HG02571 (cell line): ENCODE measurements at regions not wholly inside any gene's neighbourhood (a gene's known extent, or its start where the extent isn't known, plus 50 kb on each side); places are given as distances from the start of the nearest gene placed in this dataset.

Experiments
- ATAC-seq: cut with Tn5 transposase; IDR thresholded peaks from one replicate; pipeline ENCODE4 v1.9.1; 2021; ENCODE audit warnings: mild to moderate bottlenecking, moderate library complexity; ENCODE audit not compliant: unreplicated experiment

DNA sequence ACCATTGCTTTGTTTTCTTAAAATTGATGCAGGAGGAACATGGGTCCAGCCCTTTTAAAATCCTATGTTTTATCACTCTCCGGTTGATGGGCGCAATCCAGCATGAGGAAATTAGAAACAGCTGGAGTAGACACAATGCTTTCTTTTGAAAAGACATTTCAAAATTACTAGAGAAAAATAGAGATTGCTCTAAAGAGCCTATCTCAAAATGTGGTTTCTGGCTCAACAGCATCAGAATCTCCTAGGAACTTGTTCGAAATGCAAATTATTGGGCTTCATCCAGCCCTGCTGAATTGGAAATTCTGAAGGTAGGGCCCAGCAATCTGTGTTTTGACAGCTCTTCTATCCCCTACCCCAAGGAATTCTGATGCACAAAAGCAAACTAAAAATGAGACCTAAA, 190.8 kb upstream of the BMP2 start:
- ATAC-seq = no peak

DNA sequence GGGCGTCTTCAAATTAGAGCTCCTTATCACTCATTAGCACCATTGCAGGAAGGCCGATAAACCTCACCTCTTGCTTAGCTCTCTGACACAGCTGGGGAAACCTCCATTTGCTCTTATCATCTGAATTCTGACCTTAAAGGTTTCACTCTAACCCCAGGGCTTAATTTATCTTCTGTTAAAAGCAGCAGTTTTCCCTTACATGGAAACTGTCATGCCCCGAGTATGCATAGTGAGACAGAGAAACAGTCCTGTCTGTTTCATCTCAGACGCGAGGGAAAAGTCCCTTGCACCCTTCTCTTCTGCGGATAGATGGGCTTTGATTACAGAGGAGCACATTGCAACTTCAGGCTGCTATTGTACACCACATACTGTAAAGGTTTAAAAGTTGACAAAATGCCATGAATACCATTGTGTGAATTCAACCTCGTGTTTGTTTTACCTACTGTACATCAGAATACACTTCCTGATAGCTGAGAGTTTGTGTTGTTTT, 191.5 kb upstream of the BMP2 start:
- no peak for ATAC-seq

DNA sequence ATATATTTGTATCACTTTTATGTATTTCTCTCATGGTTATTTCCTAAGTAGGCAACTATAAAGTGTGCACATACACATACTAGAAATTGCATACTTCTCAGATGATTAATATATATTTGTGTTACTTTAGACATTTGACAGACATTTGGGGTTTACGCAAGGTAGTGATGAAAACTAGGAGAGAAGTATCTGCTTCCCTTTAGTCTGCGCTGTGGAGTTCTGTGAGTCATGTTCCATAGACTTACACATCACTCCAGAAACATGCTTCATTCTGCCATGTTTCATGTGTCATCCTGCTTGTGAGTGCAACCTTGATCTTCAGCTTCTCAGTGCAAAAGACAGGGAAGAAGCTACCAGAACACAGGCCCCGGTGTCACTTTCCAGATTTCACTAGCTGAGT, 200.7 kb upstream of the BMP2 start:
- ATAC-seq = no peak

DNA sequence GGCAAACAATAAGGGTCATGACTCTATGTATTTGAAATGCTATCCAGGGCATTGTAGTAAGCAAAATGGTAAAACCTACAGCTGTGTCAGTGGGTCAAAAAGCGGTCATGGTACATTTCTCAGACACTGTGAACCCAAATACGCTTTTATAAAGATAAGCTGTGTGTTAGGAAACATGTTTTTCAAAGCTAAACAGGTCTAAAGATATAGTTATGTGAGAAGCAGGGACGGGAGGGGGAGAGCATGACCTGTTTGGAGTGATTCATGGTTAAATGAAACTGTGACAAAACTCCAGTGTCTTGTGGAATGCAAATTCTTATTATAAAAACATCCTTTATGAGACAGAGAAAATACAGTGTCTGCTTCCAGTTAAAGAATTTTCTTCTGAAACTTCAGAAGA, 205.4 kb upstream of the BMP2 start:
- no peak for ATAC-seq

DNA sequence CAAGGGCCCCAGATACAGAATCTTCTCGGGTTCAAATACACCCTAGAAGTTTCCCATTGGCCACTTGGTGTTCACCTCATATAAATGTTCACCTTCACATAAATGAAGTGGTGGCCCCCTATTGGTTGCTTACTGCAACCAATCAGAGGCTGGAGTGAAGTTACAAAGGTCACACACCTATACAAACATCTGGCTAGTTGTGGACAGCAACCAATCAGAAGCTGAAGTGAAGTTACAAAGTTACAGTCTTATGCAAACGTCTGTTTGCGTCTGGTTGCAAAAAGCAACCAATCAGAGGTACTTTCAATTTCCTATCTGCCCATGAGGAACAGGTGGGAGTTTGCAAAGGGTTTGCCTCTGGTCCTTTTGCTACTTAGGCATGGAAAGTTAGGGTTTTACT, 206.5 kb upstream of the BMP2 start:
- ATAC-seq = no peak

DNA sequence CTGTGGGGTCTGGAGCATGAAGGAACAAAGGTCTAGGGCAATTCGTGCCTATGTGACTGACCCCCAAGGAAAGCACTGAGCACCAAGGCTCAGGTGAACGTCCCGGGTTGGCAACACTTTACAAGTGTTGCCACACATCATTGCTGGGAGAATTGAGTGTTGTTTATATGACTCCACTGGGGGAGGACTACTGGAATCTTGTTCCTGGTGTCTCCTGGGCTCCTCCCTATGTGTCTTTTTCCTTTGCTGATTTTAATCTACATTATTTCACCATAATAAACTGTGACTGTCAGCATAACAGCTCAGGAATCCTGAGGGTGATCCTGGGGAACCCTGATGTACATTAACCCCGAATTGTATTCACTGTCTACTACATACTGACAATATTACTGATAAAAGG, 207.7 kb upstream of the BMP2 start:
- ATAC-seq = no peak

DNA sequence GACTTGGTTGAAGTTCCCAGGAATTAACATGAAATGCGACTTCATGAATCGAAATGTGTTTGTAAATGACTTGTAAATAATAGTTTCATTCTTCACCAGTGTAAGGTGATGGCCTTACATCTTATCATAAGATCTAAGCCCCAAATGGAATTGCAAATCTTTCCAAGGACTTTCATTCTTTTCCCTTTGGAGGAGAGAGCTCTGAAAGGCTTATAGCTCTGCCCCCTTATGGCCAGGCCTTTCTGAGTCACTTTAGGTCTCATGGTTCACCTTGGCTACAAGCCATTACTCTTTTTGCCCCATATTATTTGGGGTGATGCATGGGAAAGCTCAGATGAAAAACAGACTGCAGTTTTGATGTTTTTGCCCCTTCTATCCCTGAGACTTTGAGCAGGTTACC, 209.1 kb upstream of the BMP2 start:
- ATAC-seq = no peak

DNA sequence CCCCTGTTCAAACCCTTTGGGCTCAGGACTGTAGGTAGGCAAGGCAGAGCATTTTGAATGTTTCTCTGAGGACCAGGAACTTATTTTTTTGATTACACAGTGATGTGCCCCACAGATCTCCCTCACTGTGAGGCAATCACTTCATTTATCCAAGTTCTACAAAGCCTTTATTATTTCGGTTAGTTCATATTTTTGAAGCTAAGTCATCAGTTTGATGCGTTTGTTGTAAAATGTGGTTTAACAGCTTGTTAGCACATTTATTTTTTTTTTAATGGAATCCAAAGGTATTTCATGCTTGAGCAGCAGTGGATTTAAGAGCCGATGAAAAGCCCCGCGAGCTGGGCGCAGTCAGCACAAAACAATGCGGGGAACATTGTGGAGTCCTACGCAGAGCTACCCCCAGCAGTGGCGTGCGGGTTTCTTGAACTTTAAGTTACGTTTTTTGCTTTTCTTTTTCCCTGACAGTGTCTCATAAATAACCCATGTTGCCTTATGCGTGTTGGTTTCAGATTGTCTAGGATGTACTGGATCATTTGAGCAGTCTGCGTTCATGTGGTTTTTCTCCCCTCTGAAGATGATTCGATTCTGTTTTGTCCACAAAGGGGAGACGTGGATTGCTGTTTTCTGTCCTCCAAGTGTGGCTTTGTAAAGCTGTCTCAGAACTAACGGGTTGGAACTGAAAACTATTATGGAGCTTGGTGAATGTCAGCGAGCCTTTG, 233.6 kb upstream of the BMP2 start:
- ATAC-seq = no peak

DNA sequence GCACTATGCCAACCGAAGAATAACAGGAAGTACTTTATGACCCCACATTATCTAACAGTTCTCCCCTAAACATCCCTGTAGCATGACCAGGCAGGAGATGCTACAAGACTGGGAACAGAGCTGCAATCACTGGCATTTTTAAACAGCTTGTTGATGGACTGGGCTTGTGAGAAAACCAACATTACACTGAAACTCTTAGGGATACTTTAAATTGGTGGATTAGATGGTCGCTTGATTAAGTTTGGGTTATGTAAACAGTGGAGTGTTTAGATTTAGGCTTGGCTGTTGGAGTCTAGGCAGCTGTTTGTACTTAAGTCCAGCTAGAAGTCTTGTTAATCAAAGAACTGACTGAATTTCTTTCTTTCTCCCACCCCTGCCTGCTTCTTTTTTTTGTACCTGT, 234.1 kb upstream of the BMP2 start:
- no peak for ATAC-seq

DNA sequence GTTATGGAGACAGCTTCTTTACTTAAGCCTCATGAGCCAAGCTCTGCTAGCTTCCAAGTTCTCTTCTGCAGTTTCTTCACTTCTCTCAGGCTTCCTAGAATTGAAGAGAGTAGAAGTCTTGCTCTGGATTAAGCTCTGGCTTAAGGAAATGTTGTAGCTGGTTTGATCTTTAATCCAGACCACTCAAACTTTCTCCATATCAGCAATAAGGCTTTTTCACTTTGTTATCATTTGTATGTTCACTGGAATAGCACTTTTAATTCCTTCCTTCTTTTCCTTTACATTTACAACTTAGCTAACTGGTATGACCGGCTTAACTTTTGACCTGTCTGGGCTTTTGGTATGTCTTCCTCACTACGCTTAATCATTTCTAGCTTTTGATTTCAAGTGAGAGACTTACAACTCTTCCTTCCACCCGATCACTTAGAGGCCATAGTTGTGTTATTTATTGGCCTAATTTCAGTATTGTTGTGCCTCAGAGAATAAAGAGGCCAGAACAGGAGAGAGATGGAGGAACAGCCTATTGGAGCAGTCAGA, 236.6 kb upstream of the BMP2 start:
- no peak for ATAC-seq

DNA sequence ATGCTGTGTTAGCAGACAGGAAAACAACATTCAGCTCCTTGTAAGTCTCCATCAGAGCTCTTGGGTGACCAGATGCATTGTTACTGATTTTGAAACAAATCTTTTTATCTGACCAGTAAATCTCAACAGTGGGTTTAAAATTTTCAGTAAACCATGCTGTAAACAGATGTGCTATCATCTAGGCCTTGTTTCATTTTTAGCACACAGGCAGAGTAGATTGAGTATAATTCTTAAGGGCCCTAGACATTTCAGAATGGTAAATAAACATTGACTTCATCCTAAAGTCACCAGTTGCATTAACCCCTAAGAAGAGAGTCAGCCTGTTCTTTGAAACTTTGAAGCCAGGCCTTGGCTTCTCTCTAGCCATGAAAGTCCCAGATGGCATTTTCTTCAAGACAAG, 237.2 kb upstream of the BMP2 start:
- ATAC-seq = no peak

DNA sequence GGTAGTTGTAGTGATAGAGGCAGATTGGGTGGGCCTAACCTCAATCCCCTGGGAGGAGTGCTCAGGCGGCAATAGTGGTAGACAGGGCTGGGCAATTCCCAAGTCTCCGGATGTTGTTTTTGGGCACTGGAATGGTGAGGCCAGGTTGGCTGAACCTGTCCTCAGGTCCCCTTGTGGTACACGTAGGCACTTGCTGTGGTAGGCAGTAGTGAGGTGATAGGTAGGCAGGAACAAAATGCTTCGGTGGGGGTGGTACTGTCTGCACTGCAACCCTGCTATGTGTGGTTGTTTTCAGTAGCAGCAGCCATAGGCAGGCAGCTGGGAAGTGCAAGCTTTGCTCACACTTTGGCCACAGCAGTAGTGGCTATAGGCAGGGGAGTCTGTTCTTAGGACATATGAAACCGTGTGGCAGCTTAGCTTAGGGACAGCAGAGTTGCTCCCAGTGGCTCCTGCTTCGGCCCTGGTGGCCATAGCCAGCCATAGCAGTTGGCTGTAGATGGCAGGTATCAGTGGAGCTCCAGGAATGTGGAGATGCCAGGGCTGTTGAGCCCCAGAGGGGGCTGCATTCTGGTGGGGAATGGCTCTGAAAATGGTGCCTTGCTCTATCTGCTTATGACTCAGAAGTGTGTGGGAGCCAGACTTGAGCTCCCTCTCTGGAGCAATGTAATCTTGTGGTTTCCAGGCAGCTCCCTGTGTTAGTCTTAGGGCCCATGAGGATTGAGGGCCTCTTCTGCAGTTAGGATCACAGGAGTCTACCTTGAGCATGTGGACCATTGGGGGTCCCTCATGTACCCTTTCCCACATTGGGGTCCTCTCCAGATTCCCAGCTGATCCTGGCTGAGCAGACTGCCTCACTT, 241.8 kb upstream of the BMP2 start:
- ATAC-seq = no peak

DNA sequence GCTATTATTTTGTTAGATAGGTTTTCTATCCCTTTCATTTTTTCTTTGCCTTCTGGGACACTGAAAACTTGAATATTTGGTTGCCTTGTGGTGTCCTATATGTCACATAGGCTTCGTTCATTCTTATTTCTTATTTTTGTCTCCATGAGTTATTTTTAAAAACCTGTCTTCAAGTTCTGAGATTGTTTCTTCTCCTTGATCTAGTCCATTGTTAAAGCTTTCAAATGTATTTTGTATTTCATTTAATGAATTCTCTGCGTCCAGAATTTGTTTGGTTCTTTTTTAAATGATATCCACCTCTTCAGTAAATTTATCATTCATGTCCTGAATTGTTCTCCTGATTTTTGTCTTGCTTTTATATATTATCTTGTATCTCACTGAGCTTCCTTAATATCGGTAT, 243.2 kb upstream of the BMP2 start:
- ATAC-seq = no peak

DNA sequence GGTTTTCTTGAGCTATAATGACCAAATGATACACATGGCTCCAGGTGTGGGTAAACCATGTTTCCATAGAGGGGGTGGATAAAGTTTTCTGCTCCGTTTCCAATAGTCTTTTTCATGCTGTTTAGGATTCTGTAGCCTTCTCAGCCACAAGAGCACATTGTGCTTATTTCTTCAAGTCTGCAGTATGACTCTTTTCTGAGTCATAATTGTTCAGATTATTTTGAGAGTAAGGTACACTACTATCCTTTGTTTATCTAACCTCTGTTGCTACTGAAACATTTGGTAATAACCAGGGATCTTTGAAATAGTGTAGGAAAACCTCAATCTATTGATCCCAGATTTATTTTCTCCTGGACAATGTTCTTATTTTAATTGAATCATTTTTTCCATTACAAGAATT, 247.9 kb upstream of the BMP2 start:
- ATAC-seq = no peak

DNA sequence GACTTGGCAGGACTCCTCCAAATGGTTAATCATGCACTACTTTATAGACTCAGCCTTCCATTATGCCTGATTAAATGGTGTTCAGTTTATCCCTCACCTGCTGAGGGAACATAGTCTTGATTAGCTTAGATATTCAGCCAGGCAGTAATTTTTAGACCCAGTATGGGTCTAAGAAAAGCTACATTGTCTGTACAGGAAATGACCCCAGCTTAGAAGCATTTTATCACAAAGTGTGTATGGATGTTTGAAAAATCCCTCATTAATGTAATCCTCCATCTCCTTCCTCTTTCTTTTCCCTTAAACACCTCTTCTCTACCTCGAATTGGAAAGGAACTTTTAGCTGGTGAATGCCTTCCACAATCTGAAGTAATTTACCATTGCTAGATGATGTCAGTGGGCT, 252.2 kb upstream of the BMP2 start:
- ATAC-seq = no peak

DNA sequence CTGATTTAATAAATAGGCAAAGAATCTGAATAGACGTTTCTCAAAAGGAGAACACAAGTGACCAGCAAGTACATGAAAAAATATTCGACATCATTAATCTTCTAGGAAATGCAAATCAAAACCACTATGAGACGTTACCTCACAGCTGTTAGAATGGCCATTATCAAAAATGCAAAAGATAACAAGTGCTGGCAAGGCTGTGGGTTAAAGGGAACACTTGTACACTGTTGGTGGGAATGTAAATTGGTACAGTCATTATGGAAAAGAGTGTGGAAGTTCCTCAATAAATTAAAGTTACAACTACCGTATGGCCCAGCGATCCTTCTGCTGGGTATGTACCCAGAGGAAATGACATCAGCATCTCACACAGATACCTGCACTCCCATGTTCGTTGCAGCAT, 253.9 kb upstream of the BMP2 start:
- ATAC-seq = no peak

DNA sequence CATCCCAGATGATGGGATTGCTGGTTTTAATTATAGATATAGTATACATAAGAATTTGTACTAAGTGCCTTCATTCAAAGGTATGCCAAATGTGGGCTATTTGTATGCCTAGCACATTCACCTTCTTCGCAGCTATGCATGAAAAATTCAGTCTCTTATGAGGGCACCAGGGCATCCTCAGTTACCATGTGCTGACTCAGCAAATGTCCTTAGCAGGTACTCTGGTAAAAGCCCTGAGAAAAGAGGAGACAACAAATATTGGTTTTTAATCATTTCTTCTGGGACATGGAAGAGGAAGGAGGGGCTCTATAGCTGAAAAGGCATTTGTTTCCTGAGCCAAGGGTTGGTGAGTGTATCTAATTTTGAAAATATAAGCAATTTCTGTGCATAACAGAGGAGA, 258.1 kb upstream of the BMP2 start:
- no peak for ATAC-seq

DNA sequence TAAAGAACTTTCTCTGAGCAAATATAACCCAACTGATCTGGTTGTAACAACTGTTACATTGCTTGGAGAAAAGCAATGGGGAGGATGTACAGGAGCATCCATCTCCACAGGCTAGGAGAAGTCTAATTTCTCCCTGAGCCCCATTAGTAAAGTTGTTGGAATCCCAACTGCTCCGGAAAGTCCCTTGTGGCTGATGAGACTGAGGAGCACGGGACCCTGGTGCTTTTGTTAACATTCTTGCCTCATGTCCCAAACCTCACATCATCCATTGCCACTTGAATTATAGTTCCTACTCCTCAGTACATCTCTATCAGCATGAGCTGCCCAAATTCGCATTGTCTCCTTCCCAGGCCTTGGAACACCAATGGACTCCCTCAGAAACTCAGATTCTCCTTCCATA, 260.6 kb upstream of the BMP2 start:
- ATAC-seq = no peak

DNA sequence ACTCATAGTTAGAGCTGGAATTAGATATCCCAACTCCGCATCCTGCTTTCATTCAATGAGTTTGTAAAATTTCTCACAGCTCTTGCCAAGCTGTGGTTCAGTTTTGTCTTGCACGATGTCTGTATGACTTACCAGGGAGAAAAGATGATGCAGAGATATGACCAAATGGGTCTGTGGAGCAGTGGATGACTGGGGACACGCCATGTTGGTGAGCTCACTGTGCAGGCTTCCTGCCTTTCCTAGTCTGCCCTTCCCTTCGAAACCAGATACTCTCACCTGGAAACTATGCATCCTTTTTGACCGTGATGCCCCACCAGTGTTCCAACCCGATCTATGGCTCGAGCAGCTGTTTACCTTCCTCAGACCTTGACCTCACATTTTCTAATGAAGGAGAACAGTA, 262.7 kb upstream of the BMP2 start:
- no peak for ATAC-seq

DNA sequence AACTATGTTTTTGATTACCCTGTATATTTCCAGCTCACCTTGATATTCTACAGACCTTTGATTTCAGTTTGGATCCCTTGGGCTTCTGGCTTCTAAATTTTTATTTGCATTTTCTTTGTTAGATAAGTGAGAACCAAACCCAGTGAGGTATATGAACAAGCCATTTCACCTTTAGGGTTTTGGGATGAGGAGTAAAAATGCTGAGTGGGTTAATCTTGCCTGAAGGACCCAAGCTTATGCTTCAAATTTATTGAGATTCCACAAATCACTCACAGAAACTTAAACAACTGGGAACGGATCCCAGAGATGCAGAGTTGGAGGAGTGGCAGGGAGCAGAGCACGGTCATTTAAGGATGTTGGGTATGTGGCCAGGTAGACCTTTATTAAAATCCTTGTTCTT, 263.3 kb upstream of the BMP2 start:
- no peak for ATAC-seq

DNA sequence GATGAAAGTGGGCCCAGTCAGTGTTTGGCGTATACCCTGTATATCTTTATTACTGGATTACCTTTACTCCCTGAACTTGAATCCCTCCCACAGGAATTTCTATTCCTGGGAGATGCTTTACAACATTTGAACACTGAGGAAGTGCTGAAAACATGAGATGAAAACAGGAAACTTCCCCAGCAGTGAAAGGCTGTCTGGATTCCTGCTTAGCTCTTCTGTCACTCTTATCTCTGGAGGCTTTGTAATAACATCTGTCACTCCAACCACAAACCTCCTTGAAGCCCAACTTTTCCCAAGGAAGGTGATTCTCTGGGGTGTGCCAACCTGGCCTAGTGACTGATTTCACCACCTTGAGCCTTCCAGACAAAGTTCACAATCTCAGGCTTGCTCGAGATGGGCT, 264.5 kb upstream of the BMP2 start:
- no peak for ATAC-seq

DNA sequence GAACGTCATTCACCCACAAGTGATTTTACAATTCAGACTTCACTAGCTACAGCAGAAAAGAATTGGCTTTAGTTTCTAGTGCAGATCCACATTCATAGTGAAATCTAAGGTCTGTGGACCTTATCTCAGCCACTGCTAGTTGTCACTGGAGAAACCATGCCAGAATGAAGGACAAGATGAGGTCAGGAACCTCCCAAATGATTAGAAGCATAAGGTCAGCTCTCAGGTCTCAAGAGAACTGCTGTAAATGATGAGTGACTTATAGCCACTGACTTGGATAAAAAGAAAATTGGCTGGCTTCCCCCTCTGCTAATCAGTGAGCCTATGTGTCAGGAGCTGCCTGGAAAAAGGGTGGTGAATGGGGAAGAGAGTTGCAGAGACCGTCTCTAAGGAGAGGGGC, 265.3 kb upstream of the BMP2 start:
- ATAC-seq = no peak
